OCI-LY1 (cell line): ENCODE measurements at regions not wholly inside any gene's neighbourhood (a gene's known extent, or its start where the extent isn't known, plus 50 kb on each side); places are given as distances from the start of the nearest gene placed in this dataset.

Experiments
- EZH2 ChIP-seq: fragments of 200-600 bp; sonication (generic), shearing (Covaris generic); IDR thresholded peaks from 2 replicates; pipeline ENCODE4 v1.8.0; 2017; ENCODE audit warnings: borderline replicate concordance, mixed run types, mild to moderate bottlenecking, antibody characterized with exemption, low read length, moderate library complexity, mixed read lengths
- TF ChIP-seq, protein P1 (sequence below): fragments of 200-600 bp; sonication (generic), shearing (Covaris generic); IDR thresholded peaks from 2 replicates; pipeline ENCODE4 v1.5.1; 2017; ENCODE audit warnings: mild to moderate bottlenecking, antibody characterized with exemption, low read length, moderate library complexity, mixed read lengths

DNA sequence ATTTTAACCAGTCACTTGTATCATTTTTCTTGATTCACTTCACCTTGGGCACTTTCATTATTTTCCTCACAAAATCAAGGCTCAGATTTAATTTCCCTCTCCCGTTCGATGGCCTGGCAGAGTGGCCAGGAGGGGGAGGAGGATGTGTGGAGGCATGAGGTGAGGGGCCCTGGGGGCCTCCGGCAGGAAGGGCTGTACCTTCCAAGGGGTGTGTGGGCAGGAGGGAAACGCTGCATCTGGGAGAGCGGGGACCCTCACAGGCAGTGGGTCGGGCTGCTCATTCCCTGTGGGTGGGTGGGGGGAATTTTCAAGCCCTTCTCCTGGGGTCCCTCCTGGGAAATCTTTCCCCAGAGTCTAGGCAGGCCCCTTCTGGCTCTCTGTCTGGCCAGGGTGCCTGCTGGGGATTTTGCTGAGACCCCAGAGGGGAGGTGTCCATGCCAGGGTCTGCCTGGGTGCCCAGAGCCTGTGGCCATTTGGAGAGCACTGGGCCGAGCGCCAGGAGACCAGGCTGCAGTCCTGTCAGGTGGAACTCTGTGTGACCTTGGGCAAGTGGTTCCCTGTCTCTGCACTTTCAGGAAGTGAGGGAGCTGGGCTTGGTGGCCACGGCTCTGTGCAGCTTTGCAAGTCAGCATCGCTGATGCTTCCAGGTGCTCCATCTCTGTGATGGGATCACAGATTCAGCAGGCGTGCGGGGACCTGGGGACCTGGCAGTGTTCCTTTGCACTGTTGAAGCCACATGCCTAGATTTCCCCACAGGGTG, 81.9 kb upstream of the C1orf174 start:
- TF ChIP-seq, protein P1, sequence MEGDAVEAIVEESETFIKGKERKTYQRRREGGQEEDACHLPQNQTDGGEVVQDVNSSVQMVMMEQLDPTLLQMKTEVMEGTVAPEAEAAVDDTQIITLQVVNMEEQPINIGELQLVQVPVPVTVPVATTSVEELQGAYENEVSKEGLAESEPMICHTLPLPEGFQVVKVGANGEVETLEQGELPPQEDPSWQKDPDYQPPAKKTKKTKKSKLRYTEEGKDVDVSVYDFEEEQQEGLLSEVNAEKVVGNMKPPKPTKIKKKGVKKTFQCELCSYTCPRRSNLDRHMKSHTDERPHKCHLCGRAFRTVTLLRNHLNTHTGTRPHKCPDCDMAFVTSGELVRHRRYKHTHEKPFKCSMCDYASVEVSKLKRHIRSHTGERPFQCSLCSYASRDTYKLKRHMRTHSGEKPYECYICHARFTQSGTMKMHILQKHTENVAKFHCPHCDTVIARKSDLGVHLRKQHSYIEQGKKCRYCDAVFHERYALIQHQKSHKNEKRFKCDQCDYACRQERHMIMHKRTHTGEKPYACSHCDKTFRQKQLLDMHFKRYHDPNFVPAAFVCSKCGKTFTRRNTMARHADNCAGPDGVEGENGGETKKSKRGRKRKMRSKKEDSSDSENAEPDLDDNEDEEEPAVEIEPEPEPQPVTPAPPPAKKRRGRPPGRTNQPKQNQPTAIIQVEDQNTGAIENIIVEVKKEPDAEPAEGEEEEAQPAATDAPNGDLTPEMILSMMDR, result no peak
- no peak for TF ChIP-seq EZH2
